ENCODE measurements at regions not wholly inside any gene's neighbourhood (a gene's known extent, or its start where the extent isn't known, plus 50 kb on each side); places are given as distances from the start of the nearest gene placed in this dataset.

- no peaks in the 10 kb centered on the region for H3K36me3 ChIP-seq (ENCODE audit: control insufficient read depth in 4 of 4, insufficient read depth in 4 of 4, low read length in 4 of 4)
These were observed 316.9 kb downstream of the HAPSTR1 start for GRCh38 chr16:9408297-9408878.

GRCh38 chr16:9409560-9410493, 318.4 kb downstream of the HAPSTR1 start:
- H3K9ac ChIP-seq (ENCODE audit: insufficient read depth in 1 of 2, low read length in 2 of 2), result no peak overlapping the region
- ATAC-seq (ENCODE audit: insufficient read depth, low FRiP score) (peak; percentile 25), DNase-seq (peak in 2 of 3 donors; percentile 40 to 63)
- H3K9me3 ChIP-seq (ENCODE audit: control insufficient read depth in 4 of 4, insufficient read depth in 3 of 4, low read length in 3 of 4), result peaks cover 0 to 3% (median 1%) of the 10 kb centered on the region in 4 donors
- WGBS, 2 donors, result 62 to 76% methylated on average over 10 of the region's 10 CpGs
- no peaks in the 10 kb centered on the region for H3K36me3 ChIP-seq (ENCODE audit: control insufficient read depth in 4 of 4, insufficient read depth in 4 of 4, low read length in 4 of 4)
- H3K4me1 ChIP-seq (ENCODE audit: control insufficient read depth in 5 of 5, insufficient read depth in 5 of 5, low read length in 5 of 5), result peaks cover 0 to 18% (median 4%) of the 10 kb centered on the region in 5 donors
- H3K4me3 ChIP-seq, result no peak overlapping the region
- H3K27ac ChIP-seq (ENCODE audit: low read depth in 1 of 2, low read length in 1 of 2), result no peak overlapping the region
- no peak for TF ChIP-seq CTCF (IDR thresholded peaks at IDR 0.05; ENCODE audit: control extremely low read depth, extremely low read depth)
- no peaks in the 10 kb centered on the region for H3K27me3 ChIP-seq (ENCODE audit: control insufficient read depth in 3 of 3, insufficient read depth in 3 of 3, low read length in 2 of 3)

More at GRCh38 chr16:9408297-9408878, 316.9 kb downstream of the HAPSTR1 start:
- Histone ChIP-seq H3K9me3 (ENCODE audit: control insufficient read depth in 4 of 4, insufficient read depth in 3 of 4, low read length in 3 of 4) (peaks cover 0 to 3% (median 1%) of the 10 kb centered on the region in 4 donors), H3K4me1 (ENCODE audit: control insufficient read depth in 5 of 5, insufficient read depth in 5 of 5, low read length in 5 of 5) (peaks cover 0 to 18% (median 4%) of the 10 kb centered on the region in 5 donors), H3K27me3 (ENCODE audit: control insufficient read depth in 3 of 3, insufficient read depth in 3 of 3, low read length in 2 of 3) (no peaks in the 10 kb centered on the region), H3K4me3 (no peak overlapping the region), H3K27ac (ENCODE audit: low read depth in 1 of 2, low read length in 1 of 2) (no peak overlapping the region), H3K9ac (ENCODE audit: insufficient read depth in 1 of 2, low read length in 2 of 2) (no peak overlapping the region)
- DNase-seq, result no peak
- WGBS, 2 donors, result 56 to 64% methylated on average over 9 of the region's 9 CpGs
- no peak for ATAC-seq (ENCODE audit: insufficient read depth, low FRiP score)
- TF ChIP-seq CTCF (IDR thresholded peaks at IDR 0.05; ENCODE audit: control extremely low read depth, extremely low read depth), result no peak

GRCh38 chr16:9411426-9411825, 320.0 kb downstream of the HAPSTR1 start:
- 84 to 87% methylated on average over 7 of the region's 7 CpGs for WGBS, 2 donors
- Histone ChIP-seq H3K9me3 (ENCODE audit: control insufficient read depth in 4 of 4, insufficient read depth in 3 of 4, low read length in 3 of 4) (peaks cover 0 to 3% (median 0%) of the 10 kb centered on the region in 4 donors), H3K4me1 (ENCODE audit: control insufficient read depth in 5 of 5, insufficient read depth in 5 of 5, low read length in 5 of 5) (peaks cover 0 to 18% (median 4%) of the 10 kb centered on the region in 5 donors), H3K27ac (ENCODE audit: low read depth in 1 of 2, low read length in 1 of 2) (no peak overlapping the region), H3K27me3 (ENCODE audit: control insufficient read depth in 3 of 3, insufficient read depth in 3 of 3, low read length in 2 of 3) (peaks cover 0 to 2% (median 0%) of the 10 kb centered on the region in 3 donors), H3K4me3 (no peak overlapping the region), H3K9ac (ENCODE audit: insufficient read depth in 1 of 2, low read length in 2 of 2) (no peak overlapping the region), H3K36me3 (ENCODE audit: control insufficient read depth in 4 of 4, insufficient read depth in 4 of 4, low read length in 4 of 4) (no peaks in the 10 kb centered on the region)
- TF ChIP-seq CTCF (IDR thresholded peaks at IDR 0.05; ENCODE audit: control extremely low read depth, extremely low read depth), result no peak
- DNase-seq (no peak), ATAC-seq (ENCODE audit: insufficient read depth, low FRiP score) (no peak)
